ENCODE measurements at regions not wholly inside any gene's neighbourhood (a gene's known extent, or its start where the extent isn't known, plus 50 kb on each side); places are given as distances from the start of the nearest gene placed in this dataset.

DNA sequence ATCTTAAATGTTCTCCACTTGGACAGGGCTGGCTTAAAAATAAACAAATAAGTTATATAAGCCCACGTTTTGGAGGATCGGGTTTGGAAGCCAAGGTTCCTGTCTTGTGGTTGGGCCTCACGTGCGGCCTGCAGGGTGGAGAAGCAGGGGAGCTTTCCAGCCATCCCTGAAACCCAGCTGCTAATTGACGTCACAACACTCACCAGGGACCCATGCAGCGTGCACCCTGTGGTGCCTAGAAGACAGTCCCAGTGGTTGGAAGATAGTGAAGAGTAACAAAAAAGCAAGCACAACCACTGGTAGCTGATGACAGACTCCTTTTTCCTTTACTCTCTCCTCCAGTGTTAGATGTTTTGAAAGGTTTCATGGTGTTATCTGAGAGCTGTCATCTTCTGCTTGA lies 142.0 kb upstream of the RBPJ start:
- no peak for ATAC-seq
- TF ChIP-seq, protein P1, sequence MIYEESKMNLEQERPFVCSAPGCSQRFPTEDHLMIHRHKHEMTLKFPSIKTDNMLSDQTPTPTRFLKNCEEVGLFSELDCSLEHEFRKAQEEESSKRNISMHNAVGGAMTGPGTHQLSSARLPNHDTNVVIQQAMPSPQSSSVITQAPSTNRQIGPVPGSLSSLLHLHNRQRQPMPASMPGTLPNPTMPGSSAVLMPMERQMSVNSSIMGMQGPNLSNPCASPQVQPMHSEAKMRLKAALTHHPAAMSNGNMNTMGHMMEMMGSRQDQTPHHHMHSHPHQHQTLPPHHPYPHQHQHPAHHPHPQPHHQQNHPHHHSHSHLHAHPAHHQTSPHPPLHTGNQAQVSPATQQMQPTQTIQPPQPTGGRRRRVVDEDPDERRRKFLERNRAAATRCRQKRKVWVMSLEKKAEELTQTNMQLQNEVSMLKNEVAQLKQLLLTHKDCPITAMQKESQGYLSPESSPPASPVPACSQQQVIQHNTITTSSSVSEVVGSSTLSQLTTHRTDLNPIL (CRISPR knock-in tag; IDR thresholded peaks at IDR 0.05; ENCODE audit: low read depth): no peak
- TF ChIP-seq RARB (CRISPR knock-in tag; IDR thresholded peaks at IDR 0.05) (no peak), ZFP3 (CRISPR knock-in tag; IDR thresholded peaks at IDR 0.05) (no peak), ESRRG (CRISPR knock-in tag; IDR thresholded peaks at IDR 0.05) (no peak), TOX (CRISPR knock-in tag; IDR thresholded peaks at IDR 0.05; ENCODE audit: borderline replicate concordance) (no peak)
- TF ChIP-seq, protein P2, sequence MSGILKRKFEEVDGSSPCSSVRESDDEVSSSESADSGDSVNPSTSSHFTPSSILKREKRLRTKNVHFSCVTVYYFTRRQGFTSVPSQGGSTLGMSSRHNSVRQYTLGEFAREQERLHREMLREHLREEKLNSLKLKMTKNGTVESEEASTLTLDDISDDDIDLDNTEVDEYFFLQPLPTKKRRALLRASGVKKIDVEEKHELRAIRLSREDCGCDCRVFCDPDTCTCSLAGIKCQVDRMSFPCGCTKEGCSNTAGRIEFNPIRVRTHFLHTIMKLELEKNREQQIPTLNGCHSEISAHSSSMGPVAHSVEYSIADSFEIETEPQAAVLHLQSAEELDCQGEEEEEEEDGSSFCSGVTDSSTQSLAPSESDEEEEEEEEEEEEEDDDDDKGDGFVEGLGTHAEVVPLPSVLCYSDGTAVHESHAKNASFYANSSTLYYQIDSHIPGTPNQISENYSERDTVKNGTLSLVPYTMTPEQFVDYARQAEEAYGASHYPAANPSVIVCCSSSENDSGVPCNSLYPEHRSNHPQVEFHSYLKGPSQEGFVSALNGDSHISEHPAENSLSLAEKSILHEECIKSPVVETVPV (CRISPR knock-in tag; IDR thresholded peaks at IDR 0.05): no peak

DNA sequence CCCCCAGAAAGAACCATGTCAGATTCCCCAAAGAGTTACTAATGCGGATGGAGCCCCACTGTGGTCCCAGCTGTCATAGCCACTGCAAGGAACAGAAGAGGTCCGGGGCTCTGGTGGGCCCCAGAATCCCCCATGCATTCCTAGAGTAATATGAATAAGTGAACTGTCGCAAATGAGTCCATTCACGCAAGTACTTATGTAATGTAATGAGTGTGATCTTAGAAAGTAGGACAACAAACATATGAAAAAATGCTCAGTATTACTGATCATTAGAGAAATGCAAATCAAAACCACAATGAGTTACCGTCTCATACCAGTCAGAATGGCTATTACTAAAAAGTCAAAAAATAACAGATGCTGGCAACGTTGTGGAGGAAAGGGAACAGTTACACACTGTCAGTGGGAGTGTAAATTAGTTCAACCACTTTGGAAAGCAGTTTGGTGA lies 141.5 kb upstream of the RBPJ start:
- TF ChIP-seq ZC3H10 (CRISPR knock-in tag; IDR thresholded peaks at IDR 0.05) (no peak), PPARA (CRISPR knock-in tag; IDR thresholded peaks at IDR 0.05; ENCODE audit: borderline replicate concordance) (no peak), ZFP30 (CRISPR knock-in tag; IDR thresholded peaks at IDR 0.05) (no peak), ZNF70 (CRISPR knock-in tag; IDR thresholded peaks at IDR 0.05) (no peak), ZFP3 (CRISPR knock-in tag; IDR thresholded peaks at IDR 0.05) (no peak), ESRRG (CRISPR knock-in tag; IDR thresholded peaks at IDR 0.05) (no peak), RARB (CRISPR knock-in tag; IDR thresholded peaks at IDR 0.05) (no peak), ZNF565 (CRISPR knock-in tag; conservative IDR thresholded peaks at IDR 0.05; ENCODE audit: low read depth) (no peak), ISL1 (CRISPR knock-in tag; IDR thresholded peaks at IDR 0.05) (no peak)
- TF ChIP-seq, protein P3, sequence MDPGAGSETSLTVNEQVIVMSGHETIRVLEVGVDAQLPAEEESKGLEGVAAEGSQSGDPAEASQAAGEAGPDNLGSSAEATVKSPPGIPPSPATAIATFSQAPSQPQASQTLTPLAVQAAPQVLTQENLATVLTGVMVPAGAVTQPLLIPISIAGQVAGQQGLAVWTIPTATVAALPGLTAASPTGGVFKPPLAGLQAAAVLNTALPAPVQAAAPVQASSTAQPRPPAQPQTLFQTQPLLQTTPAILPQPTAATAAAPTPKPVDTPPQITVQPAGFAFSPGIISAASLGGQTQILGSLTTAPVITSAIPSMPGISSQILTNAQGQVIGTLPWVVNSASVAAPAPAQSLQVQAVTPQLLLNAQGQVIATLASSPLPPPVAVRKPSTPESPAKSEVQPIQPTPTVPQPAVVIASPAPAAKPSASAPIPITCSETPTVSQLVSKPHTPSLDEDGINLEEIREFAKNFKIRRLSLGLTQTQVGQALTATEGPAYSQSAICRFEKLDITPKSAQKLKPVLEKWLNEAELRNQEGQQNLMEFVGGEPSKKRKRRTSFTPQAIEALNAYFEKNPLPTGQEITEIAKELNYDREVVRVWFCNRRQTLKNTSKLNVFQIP (CRISPR knock-in tag; IDR thresholded peaks at IDR 0.05; ENCODE audit: borderline replicate concordance, low read depth): no peak
- TF ChIP-seq, protein P1 (CRISPR knock-in tag; IDR thresholded peaks at IDR 0.05; ENCODE audit: low read depth): no peak
- TF ChIP-seq, protein P4, sequence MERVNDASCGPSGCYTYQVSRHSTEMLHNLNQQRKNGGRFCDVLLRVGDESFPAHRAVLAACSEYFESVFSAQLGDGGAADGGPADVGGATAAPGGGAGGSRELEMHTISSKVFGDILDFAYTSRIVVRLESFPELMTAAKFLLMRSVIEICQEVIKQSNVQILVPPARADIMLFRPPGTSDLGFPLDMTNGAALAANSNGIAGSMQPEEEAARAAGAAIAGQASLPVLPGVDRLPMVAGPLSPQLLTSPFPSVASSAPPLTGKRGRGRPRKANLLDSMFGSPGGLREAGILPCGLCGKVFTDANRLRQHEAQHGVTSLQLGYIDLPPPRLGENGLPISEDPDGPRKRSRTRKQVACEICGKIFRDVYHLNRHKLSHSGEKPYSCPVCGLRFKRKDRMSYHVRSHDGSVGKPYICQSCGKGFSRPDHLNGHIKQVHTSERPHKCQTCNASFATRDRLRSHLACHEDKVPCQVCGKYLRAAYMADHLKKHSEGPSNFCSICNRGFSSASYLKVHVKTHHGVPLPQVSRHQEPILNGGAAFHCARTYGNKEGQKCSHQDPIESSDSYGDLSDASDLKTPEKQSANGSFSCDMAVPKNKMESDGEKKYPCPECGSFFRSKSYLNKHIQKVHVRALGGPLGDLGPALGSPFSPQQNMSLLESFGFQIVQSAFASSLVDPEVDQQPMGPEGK (CRISPR knock-in tag; IDR thresholded peaks at IDR 0.05; ENCODE audit: borderline replicate concordance): no peak
- TF ChIP-seq, protein P2 (CRISPR knock-in tag; IDR thresholded peaks at IDR 0.05): no peak
- no peak for ATAC-seq

DNA sequence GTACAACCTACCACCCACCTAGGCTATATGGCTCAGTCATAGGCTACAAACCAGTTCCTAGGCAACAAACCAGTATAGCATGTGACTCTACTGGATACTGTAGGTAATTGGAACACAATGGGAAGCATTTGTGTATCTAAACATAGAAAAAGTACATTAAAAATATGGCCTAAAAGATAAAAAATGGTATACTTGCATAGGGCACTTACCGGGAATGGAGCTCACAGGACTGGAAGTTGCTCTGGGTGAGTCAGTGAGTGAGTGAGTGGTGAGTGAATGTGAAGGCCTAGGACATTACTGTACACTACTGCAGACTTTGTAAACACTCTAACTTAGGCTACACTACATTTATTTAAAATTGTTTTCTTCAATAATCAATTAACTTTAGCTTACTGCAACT lies 139.2 kb upstream of the RBPJ start:
- peak; percentile 24; the same call in 1 of the 3 replicates for ATAC-seq
- TF ChIP-seq, protein P1 (CRISPR knock-in tag; IDR thresholded peaks at IDR 0.05; ENCODE audit: low read depth): no peak
- TF ChIP-seq RARB (CRISPR knock-in tag; IDR thresholded peaks at IDR 0.05): no peak
- TF ChIP-seq ISL1 (CRISPR knock-in tag; IDR thresholded peaks at IDR 0.05): no peak
- no peak for TF ChIP-seq GLIS3 (CRISPR knock-in tag; IDR thresholded peaks at IDR 0.05)
- TF ChIP-seq, protein P3 (CRISPR knock-in tag; IDR thresholded peaks at IDR 0.05; ENCODE audit: borderline replicate concordance, low read depth): no peak
- no peak for TF ChIP-seq ZNF565 (CRISPR knock-in tag; conservative IDR thresholded peaks at IDR 0.05; ENCODE audit: low read depth)
- no peak for TF ChIP-seq TCF4 (CRISPR knock-in tag; IDR thresholded peaks at IDR 0.05; ENCODE audit: borderline replicate concordance)
- no peak for TF ChIP-seq ZNF70 (CRISPR knock-in tag; IDR thresholded peaks at IDR 0.05)
- TF ChIP-seq, protein P2 (CRISPR knock-in tag; IDR thresholded peaks at IDR 0.05): no peak
- TF ChIP-seq, protein P5, sequence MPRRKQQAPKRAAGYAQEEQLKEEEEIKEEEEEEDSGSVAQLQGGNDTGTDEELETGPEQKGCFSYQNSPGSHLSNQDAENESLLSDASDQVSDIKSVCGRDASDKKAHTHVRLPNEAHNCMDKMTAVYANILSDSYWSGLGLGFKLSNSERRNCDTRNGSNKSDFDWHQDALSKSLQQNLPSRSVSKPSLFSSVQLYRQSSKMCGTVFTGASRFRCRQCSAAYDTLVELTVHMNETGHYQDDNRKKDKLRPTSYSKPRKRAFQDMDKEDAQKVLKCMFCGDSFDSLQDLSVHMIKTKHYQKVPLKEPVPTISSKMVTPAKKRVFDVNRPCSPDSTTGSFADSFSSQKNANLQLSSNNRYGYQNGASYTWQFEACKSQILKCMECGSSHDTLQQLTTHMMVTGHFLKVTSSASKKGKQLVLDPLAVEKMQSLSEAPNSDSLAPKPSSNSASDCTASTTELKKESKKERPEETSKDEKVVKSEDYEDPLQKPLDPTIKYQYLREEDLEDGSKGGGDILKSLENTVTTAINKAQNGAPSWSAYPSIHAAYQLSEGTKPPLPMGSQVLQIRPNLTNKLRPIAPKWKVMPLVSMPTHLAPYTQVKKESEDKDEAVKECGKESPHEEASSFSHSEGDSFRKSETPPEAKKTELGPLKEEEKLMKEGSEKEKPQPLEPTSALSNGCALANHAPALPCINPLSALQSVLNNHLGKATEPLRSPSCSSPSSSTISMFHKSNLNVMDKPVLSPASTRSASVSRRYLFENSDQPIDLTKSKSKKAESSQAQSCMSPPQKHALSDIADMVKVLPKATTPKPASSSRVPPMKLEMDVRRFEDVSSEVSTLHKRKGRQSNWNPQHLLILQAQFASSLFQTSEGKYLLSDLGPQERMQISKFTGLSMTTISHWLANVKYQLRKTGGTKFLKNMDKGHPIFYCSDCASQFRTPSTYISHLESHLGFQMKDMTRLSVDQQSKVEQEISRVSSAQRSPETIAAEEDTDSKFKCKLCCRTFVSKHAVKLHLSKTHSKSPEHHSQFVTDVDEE (CRISPR knock-in tag; IDR thresholded peaks at IDR 0.05): no peak
- no peak for TF ChIP-seq CSDC2 (CRISPR knock-in tag; IDR thresholded peaks at IDR 0.05)
- TF ChIP-seq SNAI2 (CRISPR knock-in tag; IDR thresholded peaks at IDR 0.05): no peak
